RWPE1 (cell line): ENCODE measurements at regions not wholly inside any gene's neighbourhood (a gene's known extent, or its start where the extent isn't known, plus 50 kb on each side); places are given as distances from the start of the nearest gene placed in this dataset.

Experiments
- CTCF ChIA-PET: fragments of 350-600 bp; sonication (Branson Sonifier 250); formaldehyde crosslinking; extraction: SDS; loops from one replicate; lab custom pipeline; 2021; lab: Yijun Ruan, JAX
- POLR2A ChIA-PET: fragments of 400-600 bp; formaldehyde crosslinking; extraction: SDS; loops from one replicate; lab custom pipeline; 2020; ENCODE audit warnings: antibody characterized with exemption; ENCODE audit not compliant: low non-redundant PET; lab: Yijun Ruan, JAX
- DNase-seq: peaks from one replicate; pipeline ENCODE4 v3.0.0; 2012; ENCODE audit warnings: low spot score
- H3K27ac ChIP-seq: fragments of 450-650 bp; 2 replicates; pipeline ENCODE4 v1.5.1; 2017
- CTCF ChIP-seq: fragments of 450-650 bp; conservative IDR thresholded peaks from 2 replicates; pipeline ENCODE4 v1.5.1; 2017; ENCODE audit warnings: low read depth, mild to moderate bottlenecking

- ChIA-PET POLR2A (no interaction called here), CTCF (interaction anchor here (0.6 kb wide), 2 partner anchors 12 to 348 kb away, joined by 3 read pairs; no protein-coding TSS in a partner anchor)
- no peak overlapping the region for H3K27ac ChIP-seq
- no peak for DNase-seq
- no peak for TF ChIP-seq CTCF
These were observed 117.2 kb upstream of the PRNP start for GRCh38 chr20:4569092-4569491.

- CTCF ChIA-PET: interaction anchor here (0.6 kb wide), 2 partner anchors 12 to 348 kb away, joined by 3 read pairs; no protein-coding TSS in a partner anchor
- no peak overlapping the region for H3K27ac ChIP-seq
- DNase-seq: no peak
- POLR2A ChIA-PET: no interaction called here
- no peak for TF ChIP-seq CTCF
These were observed 117.8 kb upstream of the PRNP start for GRCh38 chr20:4568361-4568959.

GRCh38 chr20:4567170-4567569, 119.1 kb upstream of the PRNP start:
- ChIA-PET POLR2A (no interaction called here), CTCF (no interaction called here)
- DNase-seq: no peak
- H3K27ac ChIP-seq: no peak overlapping the region
- no peak for TF ChIP-seq CTCF

GRCh38 chr20:4563534-4563933, 122.7 kb upstream of the PRNP start:
- CTCF ChIA-PET: no interaction called here

DNA sequence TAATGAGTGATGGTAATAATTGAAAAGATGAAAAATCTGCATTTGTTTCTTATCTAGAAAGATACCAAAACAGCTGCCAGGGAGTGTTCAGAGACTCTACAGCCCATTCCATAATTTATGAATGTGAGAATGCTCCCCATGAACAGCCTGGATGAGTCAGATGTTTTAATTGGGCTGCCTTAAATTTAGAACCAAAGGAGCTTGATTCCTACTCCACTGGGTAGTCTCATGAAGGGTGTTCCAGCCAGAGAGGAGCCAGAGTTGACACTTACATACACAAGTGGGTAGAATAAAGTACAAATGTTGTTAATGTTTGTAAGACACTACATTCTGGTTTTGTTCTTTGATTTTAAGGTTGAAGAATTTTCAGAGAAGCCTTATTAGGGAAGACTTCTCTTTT, 123.2 kb upstream of the PRNP start:
- no peak for TF ChIP-seq CTCF
- no peak for DNase-seq
- H3K27ac ChIP-seq: no peak overlapping the region
- CTCF ChIA-PET: interaction anchor here (0.6 kb wide), 1 partner anchor 538 kb away, joined by 3 read pairs; no protein-coding TSS in a partner anchor
- POLR2A ChIA-PET: no interaction called here

More at GRCh38 chr20:4563534-4563933, 122.7 kb upstream of the PRNP start:
- DNase-seq: peak; percentile 55
- no peak for TF ChIP-seq CTCF
- POLR2A ChIA-PET: no interaction called here
- H3K27ac ChIP-seq: no peak overlapping the region

GRCh38 chr20:4560667-4561066, 125.6 kb upstream of the PRNP start:
- no peak overlapping the region for H3K27ac ChIP-seq
- TF ChIP-seq CTCF: no peak
- ChIA-PET CTCF (no interaction called here), POLR2A (no interaction called here)
- DNase-seq: no peak
